Erythroblast (primary cell): ENCODE measurements at regions not wholly inside any gene's neighbourhood (a gene's known extent, or its start where the extent isn't known, plus 50 kb on each side); places are given as distances from the start of the nearest gene placed in this dataset.

Experiments used
- DNase-seq, 2 experiments: peaks; one replicate each; lab custom pipeline; 2025; lab: John Stamatoyannopoulos, UW
- GATA1 ChIP-seq: IDR thresholded peaks from 2 replicates; pipeline ENCODE4 v1.6.1; 2011; ENCODE audit warnings: low read depth, mild to moderate bottlenecking, control low read depth, low read length, moderate library complexity
- POLR2A ChIP-seq: IDR thresholded peaks from 2 replicates; pipeline ENCODE4 v1.6.1; 2011; ENCODE audit warnings: mild to moderate bottlenecking, low read length

- TF ChIP-seq GATA1: no peak
- TF ChIP-seq POLR2A: no peak
Measured at GRCh38 chr4:107492566-107492965, 227.5 kb downstream of the PAPSS1 start.

GRCh38 chr4:107490116-107490515 is 229.9 kb downstream of the PAPSS1 start:
- DNase-seq: no peak
- TF ChIP-seq POLR2A (no peak), GATA1 (no peak)

More at GRCh38 chr4:107492566-107492965, 227.5 kb downstream of the PAPSS1 start:
- DNase-seq: no peak

GRCh38 chr4:107483621-107484020 is 236.4 kb downstream of the PAPSS1 start:
- peak in 1 of 2 experiments; percentile 3 for DNase-seq

DNA sequence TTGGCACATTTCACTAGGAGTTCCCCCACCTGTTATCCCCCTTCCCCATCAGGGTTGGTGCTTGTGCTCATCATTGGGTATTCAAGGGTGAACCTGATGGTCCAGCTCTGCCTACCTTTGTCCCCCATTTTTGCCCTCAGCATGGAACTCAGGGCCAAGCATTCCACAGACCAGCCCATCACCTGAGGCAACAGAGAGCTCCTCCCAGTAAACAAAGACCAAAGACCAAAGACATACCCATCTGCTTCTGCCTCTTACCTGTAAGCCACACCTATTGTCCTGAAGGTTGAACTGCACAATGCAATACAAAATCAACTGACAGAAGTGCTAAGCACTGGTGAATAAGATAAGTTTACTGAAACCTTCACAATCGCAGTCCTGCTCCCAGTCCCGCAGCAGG is 237.5 kb downstream of the PAPSS1 start:
- no peak for DNase-seq
- no peak for TF ChIP-seq GATA1
- no peak for TF ChIP-seq POLR2A

DNA sequence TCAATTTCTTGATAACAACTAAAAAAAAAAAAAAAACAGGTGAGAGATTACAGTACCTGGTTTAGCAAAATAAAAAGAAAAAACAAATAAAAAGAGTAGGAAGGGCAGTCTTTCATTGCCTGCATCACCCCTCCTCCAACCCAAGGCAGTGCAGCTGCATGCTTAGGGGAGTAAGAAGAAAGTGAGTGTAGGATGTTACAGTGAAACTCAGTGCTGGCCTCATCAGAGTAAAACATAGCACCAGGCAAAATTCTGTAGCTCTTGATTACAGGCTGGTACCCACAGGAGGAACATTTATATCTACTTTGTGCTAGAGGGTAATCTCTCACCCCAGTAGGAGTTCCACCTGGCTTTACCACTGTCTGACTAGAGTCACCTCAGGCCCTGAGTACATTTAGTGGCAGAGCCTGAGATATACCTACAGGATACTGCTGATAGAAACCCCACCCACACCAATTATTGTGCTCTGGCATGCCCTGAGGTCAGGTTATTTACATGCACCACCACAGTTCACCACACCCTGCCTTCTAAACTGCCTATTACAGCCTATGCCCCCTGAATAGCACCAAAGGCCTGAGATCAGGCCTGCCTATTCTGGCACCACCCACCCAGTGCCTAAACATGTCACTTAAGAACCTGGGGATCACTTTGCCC is 241.6 kb downstream of the PAPSS1 start:
- TF ChIP-seq GATA1 (no peak), POLR2A (no peak)
- no peak for DNase-seq

DNA sequence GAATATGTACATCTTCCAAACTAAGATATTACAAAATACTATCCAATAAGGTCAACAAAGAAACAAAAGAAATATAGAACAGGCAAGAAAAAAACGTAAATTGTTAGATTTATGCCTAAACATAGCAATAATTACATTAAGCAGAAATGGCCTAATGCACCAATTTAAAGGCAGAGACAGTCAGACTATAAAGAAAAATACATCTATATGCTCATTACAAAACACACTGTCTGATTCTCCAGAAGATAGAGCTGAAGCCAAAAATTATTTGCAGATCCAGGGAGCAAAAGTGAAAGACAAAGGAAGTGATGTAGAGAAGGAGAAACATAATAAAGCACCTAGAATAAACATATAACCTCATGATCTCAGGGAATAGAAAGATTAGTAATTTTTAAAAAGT is 246.9 kb downstream of the PAPSS1 start:
- DNase-seq: no peak

GRCh38 chr4:107472265-107472948 is 247.6 kb downstream of the PAPSS1 start:
- TF ChIP-seq POLR2A: no peak
- no peak for TF ChIP-seq GATA1
- DNase-seq: no peak

More for the DNA sequence above, 246.9 kb downstream of the PAPSS1 start:
- TF ChIP-seq POLR2A: no peak
- TF ChIP-seq GATA1: no peak

DNA sequence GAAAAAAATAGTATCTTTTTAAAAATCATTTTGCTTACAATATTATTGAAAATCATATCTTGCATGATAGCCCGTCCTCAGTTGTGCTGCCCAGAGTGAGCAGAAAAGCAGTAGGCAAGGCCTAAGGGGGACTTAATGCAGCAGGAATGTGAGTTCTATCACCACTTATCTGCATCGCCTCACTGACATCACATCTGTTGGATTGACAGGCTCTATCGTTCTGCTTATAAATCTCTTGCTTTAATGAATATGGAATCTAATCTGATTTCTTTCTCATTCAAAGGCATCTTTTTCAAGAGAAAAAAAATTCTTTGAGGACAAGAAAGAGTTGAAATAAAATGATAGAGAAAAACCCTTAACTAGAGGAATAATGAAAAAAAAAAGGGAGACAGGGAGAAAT is 249.9 kb downstream of the PAPSS1 start:
- DNase-seq: no peak
- TF ChIP-seq GATA1: no peak
- TF ChIP-seq POLR2A: no peak

DNA sequence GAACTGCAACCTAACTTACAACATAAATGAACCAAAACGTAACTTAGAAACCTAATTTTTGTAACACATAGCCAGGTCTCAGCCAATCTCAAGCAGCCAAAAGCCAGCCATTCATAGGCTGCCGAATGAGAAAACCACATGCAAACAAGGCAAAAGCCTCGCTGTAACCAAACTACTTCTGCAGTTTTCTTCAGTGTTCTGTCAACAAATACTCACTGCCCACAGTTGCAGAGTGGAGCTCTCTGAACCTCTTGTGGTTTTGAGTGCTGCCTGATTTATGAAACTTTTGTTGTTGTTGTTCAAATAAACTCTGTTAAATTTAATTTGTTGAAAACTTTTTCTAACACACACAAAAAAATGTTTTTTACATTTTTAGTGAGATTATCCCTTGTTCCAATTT is 251.2 kb downstream of the PAPSS1 start:
- no peak for DNase-seq
- no peak for TF ChIP-seq POLR2A
- TF ChIP-seq GATA1: no peak

- TF ChIP-seq POLR2A (no peak), GATA1 (no peak)
Measured at GRCh38 chr4:107468156-107468555, 251.9 kb downstream of the PAPSS1 start.

DNA sequence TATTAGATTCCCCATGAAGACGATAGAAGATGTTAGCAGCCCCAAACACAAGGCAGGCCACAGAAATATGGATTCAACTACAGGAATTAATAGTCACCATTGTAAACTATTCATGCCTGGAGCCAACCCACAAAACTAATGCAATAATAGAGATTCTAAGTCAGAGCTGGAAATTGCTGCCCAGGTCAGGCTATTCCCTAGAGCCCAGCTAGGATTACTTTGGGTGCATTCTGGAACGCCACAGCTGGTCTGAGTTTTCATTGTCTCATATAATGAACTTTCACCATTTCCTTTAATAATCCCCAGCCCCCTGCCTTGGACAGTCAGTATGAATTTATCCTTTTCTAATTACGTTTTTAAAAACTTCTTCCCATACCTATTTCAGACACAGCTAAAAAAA is 252.6 kb downstream of the PAPSS1 start:
- no peak for DNase-seq

More at GRCh38 chr4:107468156-107468555, 251.9 kb downstream of the PAPSS1 start:
- DNase-seq: no peak

DNA sequence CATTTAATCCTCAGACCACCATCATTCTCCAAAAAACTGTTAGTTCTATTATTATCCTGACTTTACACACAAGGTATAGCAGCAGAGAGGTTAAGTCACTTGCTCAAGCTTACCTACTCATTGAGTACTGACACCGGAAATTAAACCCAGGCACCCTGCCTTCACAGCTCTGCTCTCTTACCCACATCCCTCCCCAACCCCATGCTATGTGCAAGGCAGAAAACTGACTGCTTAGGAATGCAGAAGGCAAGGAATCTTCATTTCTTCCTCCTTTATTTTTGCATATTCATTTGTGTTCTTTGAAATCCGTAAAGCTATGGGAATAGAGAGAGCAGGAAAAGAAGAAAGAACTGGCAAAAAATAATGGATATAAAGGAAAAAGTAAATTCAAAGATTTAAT is 261.8 kb downstream of the PAPSS1 start:
- TF ChIP-seq POLR2A (no peak), GATA1 (no peak)
- no peak for DNase-seq

More for the DNA sequence above, 252.6 kb downstream of the PAPSS1 start:
- TF ChIP-seq GATA1: no peak
- no peak for TF ChIP-seq POLR2A

GRCh38 chr4:107453987-107454386 is 266.0 kb downstream of the PAPSS1 start:
- TF ChIP-seq POLR2A (no peak), GATA1 (no peak)

GRCh38 chr4:107452717-107453630 is 267.1 kb downstream of the PAPSS1 start:
- DNase-seq: no peak
- no peak for TF ChIP-seq GATA1
- TF ChIP-seq POLR2A: no peak

More at GRCh38 chr4:107453987-107454386, 266.0 kb downstream of the PAPSS1 start:
- no peak for DNase-seq
